CMK (cell line): ENCODE measurements at regions not wholly inside any gene's neighbourhood (a gene's known extent, or its start where the extent isn't known, plus 50 kb on each side); places are given as distances from the start of the nearest gene placed in this dataset.

Experiments
- DNase-seq: peaks from one replicate; pipeline ENCODE4 v3.0.0-alpha.2; 2010; ENCODE audit warnings: low read depth

GRCh38 chr10:123496375-123496774 lies 169.8 kb upstream of the GPR26 start:
- no peak for DNase-seq

- no peak for DNase-seq
Measured at GRCh38 chr10:123496996-123497660, 169.0 kb upstream of the GPR26 start.

GRCh38 chr10:123500110-123500509 lies 166.0 kb upstream of the GPR26 start:
- no peak for DNase-seq

GRCh38 chr10:123501148-123501547 lies 165.0 kb upstream of the GPR26 start:
- DNase-seq: no peak

- no peak for DNase-seq
Measured at GRCh38 chr10:123502983-123503382, 163.2 kb upstream of the GPR26 start.

- no peak for DNase-seq
Measured at GRCh38 chr10:123506455-123506854, 159.7 kb upstream of the GPR26 start.

GRCh38 chr10:123507298-123507697 lies 158.9 kb upstream of the GPR26 start:
- no peak for DNase-seq

GRCh38 chr10:123509338-123509737 lies 156.8 kb upstream of the GPR26 start:
- no peak for DNase-seq

- no peak for DNase-seq
Measured at GRCh38 chr10:123512901-123513775, 153.0 kb upstream of the GPR26 start.

GRCh38 chr10:123513870-123514269 lies 152.3 kb upstream of the GPR26 start:
- DNase-seq: no peak

- no peak for DNase-seq
Measured at GRCh38 chr10:123514996-123515395, 151.2 kb upstream of the GPR26 start.

GRCh38 chr10:123515661-123516060 lies 150.5 kb upstream of the GPR26 start:
- no peak for DNase-seq

GRCh38 chr10:123516291-123516690 lies 149.9 kb upstream of the GPR26 start:
- DNase-seq: no peak

GRCh38 chr10:123517426-123517825 lies 148.7 kb upstream of the GPR26 start:
- DNase-seq: no peak

GRCh38 chr10:123517901-123518300 lies 148.3 kb upstream of the GPR26 start:
- no peak for DNase-seq

GRCh38 chr10:123518765-123519164 lies 147.4 kb upstream of the GPR26 start:
- DNase-seq: no peak

GRCh38 chr10:123519861-123520260 lies 146.3 kb upstream of the GPR26 start:
- no peak for DNase-seq

- no peak for DNase-seq
Measured at GRCh38 chr10:123521076-123521475, 145.1 kb upstream of the GPR26 start.

GRCh38 chr10:123521556-123521955 lies 144.6 kb upstream of the GPR26 start:
- no peak for DNase-seq

GRCh38 chr10:123522702-123523312 lies 143.3 kb upstream of the GPR26 start:
- no peak for DNase-seq

GRCh38 chr10:123523833-123524232 lies 142.3 kb upstream of the GPR26 start:
- DNase-seq: no peak

GRCh38 chr10:123526356-123527064 lies 139.6 kb upstream of the GPR26 start:
- no peak for DNase-seq
